ENCODE measurements at regions not wholly inside any gene's neighbourhood (a gene's known extent, or its start where the extent isn't known, plus 50 kb on each side); places are given as distances from the start of the nearest gene placed in this dataset.
"Not testable (repeated sequence)": the region's sequence is repeated elsewhere in the genome, so short reads cannot be mapped to it uniquely, and the experiment has no call there.

- DNase-seq, result no peak
Measured at GRCh38 chr18:75854174-75854573, 426.7 kb upstream of the SMIM21 start.

- no peak for DNase-seq
Measured at GRCh38 chr18:75846321-75846720, 418.8 kb upstream of the SMIM21 start.

- DNase-seq, result no peak
Measured at GRCh38 chr18:75845413-75845812, 417.9 kb upstream of the SMIM21 start.

- no peak for DNase-seq
Measured at GRCh38 chr18:75844146-75844545, 416.6 kb upstream of the SMIM21 start.

- no peak for DNase-seq
Measured at GRCh38 chr18:75840131-75840530, 412.6 kb upstream of the SMIM21 start.

- not testable (repeated sequence) for DNase-seq
Measured at GRCh38 chr18:75839686-75840085, 412.2 kb upstream of the SMIM21 start.

- no peak for DNase-seq
Measured at GRCh38 chr18:75839041-75839440, 411.5 kb upstream of the SMIM21 start.

- no peak for DNase-seq
Measured at GRCh38 chr18:75837316-75837715, 409.8 kb upstream of the SMIM21 start.

- DNase-seq, result no peak
Measured at GRCh38 chr18:75836516-75836915, 409.0 kb upstream of the SMIM21 start.

GRCh38 chr18:75831960-75832359 is 404.5 kb upstream of the SMIM21 start:
- no peak for DNase-seq

- DNase-seq, result no peak
Measured at GRCh38 chr18:75830828-75831227, 403.3 kb upstream of the SMIM21 start.

GRCh38 chr18:75829091-75829490 is 401.6 kb upstream of the SMIM21 start:
- no peak for DNase-seq

- DNase-seq, result no peak
Measured at GRCh38 chr18:75828379-75828778, 400.9 kb upstream of the SMIM21 start.

GRCh38 chr18:75827751-75828287 is 400.3 kb upstream of the SMIM21 start:
- no peak for DNase-seq

- DNase-seq, result no peak
Measured at GRCh38 chr18:75824661-75825060, 397.2 kb upstream of the SMIM21 start.

- DNase-seq, result peak; percentile 45
Measured at GRCh38 chr18:75823471-75823870, 396.0 kb upstream of the SMIM21 start.

- DNase-seq, result no peak
Measured at GRCh38 chr18:75818383-75818782, 390.9 kb upstream of the SMIM21 start.

GRCh38 chr18:75815767-75816166 is 388.3 kb upstream of the SMIM21 start:
- DNase-seq, result no peak

- no peak for DNase-seq
Measured at GRCh38 chr18:75812761-75813160, 385.3 kb upstream of the SMIM21 start.

- DNase-seq, result peak; percentile 30
Measured at GRCh38 chr18:75810961-75811551, 383.6 kb upstream of the SMIM21 start.

- DNase-seq, result peak; percentile 19
Measured at GRCh38 chr18:75810516-75810915, 383.0 kb upstream of the SMIM21 start.

- peak; percentile 70 for DNase-seq
Measured at GRCh38 chr18:75809926-75810255, 382.4 kb upstream of the SMIM21 start.

GRCh38 chr18:75809151-75809925 is 381.8 kb upstream of the SMIM21 start:
- peak; percentile 26 for DNase-seq

- peak; percentile 28 for DNase-seq
Measured at GRCh38 chr18:75805265-75805664, 377.8 kb upstream of the SMIM21 start.
